NT2/D1 (cell line): ENCODE measurements at regions not wholly inside any gene's neighbourhood (a gene's known extent, or its start where the extent isn't known, plus 50 kb on each side); places are given as distances from the start of the nearest gene placed in this dataset.

ENCODE experiments used
- DNase-seq: peaks from one replicate; pipeline ENCODE4 v3.0.0-alpha.2; 2011; ENCODE audit warnings: low read depth, low spot score
- H3K27me3 ChIP-seq: 2 replicates; pipeline ENCODE4 v1.6.0; 2011; ENCODE audit warnings: mild to moderate bottlenecking; ENCODE audit not compliant: insufficient read length, insufficient read depth
- H3K36me3 ChIP-seq: 2 replicates; pipeline ENCODE4 v1.6.1; 2011; ENCODE audit warnings: mild to moderate bottlenecking, low read length, mixed read lengths; ENCODE audit not compliant: insufficient read depth, insufficient read length
- H3K4me1 ChIP-seq: 2 replicates; pipeline ENCODE4 v1.5.1; 2011; ENCODE audit not compliant: insufficient read depth, insufficient read length
- H3K4me3 ChIP-seq: 2 replicates; pipeline ENCODE4 v1.5.1; 2011; ENCODE audit warnings: low read depth; ENCODE audit not compliant: insufficient read length
- H3K9ac ChIP-seq: 2 replicates; pipeline ENCODE4 v1.6.0; 2011; ENCODE audit warnings: low read depth; ENCODE audit not compliant: insufficient read length
- H3K9me3 ChIP-seq: 2 replicates; pipeline ENCODE4 v1.5.1; 2011; ENCODE audit warnings: mild to moderate bottlenecking, low read length; ENCODE audit not compliant: insufficient read depth
- SUZ12 ChIP-seq: IDR thresholded peaks from 2 replicates; pipeline ENCODE4 v1.6.1; 2011; ENCODE audit not compliant: insufficient read length, insufficient read depth; ENCODE audit errors: extremely low read depth
- YY1 ChIP-seq: IDR thresholded peaks from 2 replicates; pipeline ENCODE4 v1.6.1; 2011; ENCODE audit not compliant: insufficient read length, insufficient read depth
- ZNF274 ChIP-seq: IDR thresholded peaks from 2 replicates; pipeline ENCODE4 v1.6.1; 2011; ENCODE audit warnings: mild to moderate bottlenecking, low read depth, low read length

DNA sequence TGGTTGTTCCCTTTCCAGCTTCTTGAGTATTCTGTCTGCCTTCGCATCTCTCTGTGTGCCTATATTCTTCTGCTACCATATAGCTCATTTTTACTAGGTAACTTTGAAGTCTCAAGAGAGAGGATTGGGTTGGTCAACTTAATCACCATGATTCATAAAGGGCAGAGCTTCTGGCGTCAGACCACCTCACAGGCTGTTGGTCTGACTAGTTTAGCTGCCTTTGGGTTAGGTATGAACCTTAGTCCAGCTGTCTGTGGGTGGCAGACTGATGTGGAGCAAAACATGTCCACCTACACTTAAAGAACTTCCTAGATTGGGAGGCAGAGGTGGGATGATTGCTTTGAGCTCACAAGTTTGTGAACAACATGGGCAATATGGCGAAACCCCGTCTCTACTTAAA, 192.2 kb upstream of the SGK1 start:
- no peak overlapping the region for H3K9ac ChIP-seq
- no peak for TF ChIP-seq SUZ12
- no peak for TF ChIP-seq YY1
- no peak for TF ChIP-seq ZNF274
- H3K9me3 ChIP-seq: no peaks in the 10 kb centered on the region
- no peaks in the 10 kb centered on the region for H3K27me3 ChIP-seq
- no peak for DNase-seq
- no peaks in the 10 kb centered on the region for H3K36me3 ChIP-seq
- no peaks in the 10 kb centered on the region for H3K4me1 ChIP-seq
- no peak overlapping the region for H3K4me3 ChIP-seq

DNA sequence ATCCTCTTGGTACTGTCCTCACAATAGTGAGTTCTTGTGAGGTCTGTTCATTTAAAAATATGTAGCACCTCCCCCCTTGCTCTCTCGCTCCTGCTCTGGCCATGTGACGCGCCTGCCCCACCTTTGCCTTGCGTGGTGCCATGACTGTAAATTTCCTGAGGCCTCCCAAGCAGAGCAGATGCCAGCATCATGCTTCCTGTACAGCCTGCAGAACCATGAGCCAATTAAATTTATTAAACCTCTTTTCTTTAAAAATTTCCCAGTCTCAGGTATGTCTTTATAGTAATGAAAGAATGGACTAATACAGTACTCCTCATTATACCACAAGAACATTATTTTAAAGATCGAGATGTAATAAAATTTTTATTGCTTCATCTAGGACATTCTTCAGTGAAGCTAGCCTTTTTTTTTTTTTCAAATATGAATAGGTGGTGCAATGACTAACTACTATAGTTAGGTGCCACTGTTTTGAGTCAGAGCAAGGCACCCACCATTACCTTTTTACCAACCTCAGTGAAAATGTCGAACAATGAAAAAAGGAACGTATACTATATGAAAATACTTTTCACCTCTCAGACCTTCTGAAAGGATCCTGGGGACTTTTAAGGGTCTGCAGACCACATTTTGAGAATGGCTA, 191.1 kb upstream of the SGK1 start:
- Histone ChIP-seq H3K4me1 (no peaks in the 10 kb centered on the region), H3K4me3 (no peak overlapping the region), H3K27me3 (no peaks in the 10 kb centered on the region), H3K36me3 (no peaks in the 10 kb centered on the region), H3K9me3 (no peaks in the 10 kb centered on the region), H3K9ac (no peak overlapping the region)
- no peak for DNase-seq
- no peak for TF ChIP-seq SUZ12
- TF ChIP-seq YY1: no peak
- TF ChIP-seq ZNF274: no peak

GRCh38 chr6:134506162-134506561, 188.2 kb upstream of the SGK1 start:
- Histone ChIP-seq H3K9me3 (no peaks in the 10 kb centered on the region), H3K27me3 (no peaks in the 10 kb centered on the region), H3K9ac (no peak overlapping the region), H3K36me3 (no peaks in the 10 kb centered on the region), H3K4me1 (no peaks in the 10 kb centered on the region), H3K4me3 (no peak overlapping the region)
- DNase-seq: no peak
- TF ChIP-seq ZNF274: no peak

DNA sequence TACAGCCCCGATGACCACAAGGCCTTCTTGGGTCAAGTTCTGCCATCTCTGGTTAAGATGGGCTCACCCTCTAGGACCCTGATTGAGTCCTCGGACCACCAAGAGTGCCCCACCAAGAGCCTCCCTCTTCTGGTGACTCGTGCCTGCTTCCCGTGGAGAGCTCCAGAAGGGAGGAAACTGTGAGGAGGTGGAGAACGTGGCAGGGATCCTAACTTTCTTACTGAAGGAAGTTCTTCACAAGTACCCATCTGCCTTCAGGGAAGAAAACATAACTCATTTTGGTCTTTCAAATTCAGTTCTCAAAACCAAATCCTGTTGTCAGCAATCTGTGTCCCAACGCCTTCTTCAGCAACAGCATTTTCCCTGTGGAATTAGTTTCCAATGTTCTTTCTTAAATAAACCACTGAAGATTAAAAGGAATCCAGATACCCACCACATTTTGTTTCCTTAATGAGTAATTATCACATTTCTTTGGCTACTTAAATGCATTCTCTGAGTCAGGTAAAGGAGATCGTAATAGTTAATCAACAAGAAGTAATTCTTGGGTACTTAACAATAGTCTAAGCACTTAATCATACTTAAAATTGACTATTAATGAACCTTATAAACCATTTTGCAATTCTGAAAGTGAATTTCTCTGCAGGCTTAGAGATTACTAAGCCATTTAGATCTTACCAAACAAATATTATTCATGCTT, 185.8 kb upstream of the SGK1 start:
- DNase-seq: no peak
- no peaks in the 10 kb centered on the region for H3K27me3 ChIP-seq
- H3K4me1 ChIP-seq: no peaks in the 10 kb centered on the region
- no peaks in the 10 kb centered on the region for H3K9me3 ChIP-seq
- no peak overlapping the region for H3K4me3 ChIP-seq
- H3K36me3 ChIP-seq: no peaks in the 10 kb centered on the region
- TF ChIP-seq YY1: no peak
- TF ChIP-seq ZNF274: no peak
- TF ChIP-seq SUZ12: no peak
- H3K9ac ChIP-seq: no peak overlapping the region

DNA sequence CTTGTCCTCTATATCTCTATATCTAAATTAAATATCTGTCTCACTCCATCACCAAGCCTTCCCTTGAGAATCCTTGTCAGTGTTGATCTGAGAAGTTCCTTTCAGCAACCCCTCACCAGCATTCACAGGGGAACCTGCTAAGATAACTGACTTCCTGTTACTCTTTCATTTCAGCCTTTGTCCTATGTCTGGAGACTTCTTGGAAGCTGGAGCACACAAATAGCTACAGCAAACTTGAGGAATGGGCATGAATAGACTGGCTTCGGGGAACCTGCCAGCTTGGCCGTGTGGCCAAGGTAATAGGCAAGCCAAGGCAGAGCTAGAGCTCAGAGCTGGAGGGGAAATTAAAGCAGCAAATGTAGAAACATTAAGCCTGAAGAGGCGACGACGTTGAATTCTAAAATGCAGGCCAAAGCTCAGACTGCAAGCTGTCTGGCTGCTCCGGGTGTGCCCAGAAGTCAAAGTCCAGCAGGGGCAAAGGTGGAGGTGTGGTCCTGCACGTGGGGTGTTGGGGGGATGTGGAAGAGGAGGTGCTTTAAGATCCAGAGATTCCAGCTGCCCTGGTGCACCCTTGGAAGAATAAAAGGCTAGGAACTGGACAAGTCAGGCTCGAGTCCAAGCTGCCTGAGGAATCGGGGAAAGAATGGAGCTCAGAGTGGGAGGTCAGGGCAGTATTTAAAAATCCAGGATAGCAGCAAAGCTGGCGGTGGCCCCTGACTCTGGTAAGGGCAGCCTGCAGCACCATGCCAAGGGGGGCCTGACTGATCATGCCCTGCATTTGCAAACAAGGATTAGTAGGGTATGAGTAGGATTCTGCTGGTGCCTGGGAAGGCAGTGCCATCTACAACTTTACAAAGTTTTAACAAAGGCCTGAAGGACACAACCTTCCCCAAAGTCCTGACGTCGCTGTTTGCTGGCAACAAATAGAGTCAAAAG, 185.0 kb upstream of the SGK1 start:
- Histone ChIP-seq H3K36me3 (no peaks in the 10 kb centered on the region), H3K4me3 (no peak overlapping the region), H3K9me3 (no peaks in the 10 kb centered on the region), H3K4me1 (no peaks in the 10 kb centered on the region), H3K9ac (no peak overlapping the region), H3K27me3 (no peaks in the 10 kb centered on the region)
- TF ChIP-seq SUZ12: no peak
- TF ChIP-seq ZNF274: no peak
- no peak for TF ChIP-seq YY1
- DNase-seq: no peak

- H3K4me3 ChIP-seq: no peak overlapping the region
- H3K9ac ChIP-seq: no peak overlapping the region
- no peaks in the 10 kb centered on the region for H3K4me1 ChIP-seq
- no peak for DNase-seq
- H3K27me3 ChIP-seq: no peaks in the 10 kb centered on the region
- H3K36me3 ChIP-seq: no peaks in the 10 kb centered on the region
- peaks cover 8% of the 10 kb centered on the region for H3K9me3 ChIP-seq
- TF ChIP-seq YY1: no peak
- no peak for TF ChIP-seq ZNF274
- TF ChIP-seq SUZ12: no peak
These were observed 178.0 kb upstream of the SGK1 start for GRCh38 chr6:134495890-134496248.
